ENCODE measurements at regions not wholly inside any gene's neighbourhood (a gene's known extent, or its start where the extent isn't known, plus 50 kb on each side); places are given as distances from the start of the nearest gene placed in this dataset.

DNA sequence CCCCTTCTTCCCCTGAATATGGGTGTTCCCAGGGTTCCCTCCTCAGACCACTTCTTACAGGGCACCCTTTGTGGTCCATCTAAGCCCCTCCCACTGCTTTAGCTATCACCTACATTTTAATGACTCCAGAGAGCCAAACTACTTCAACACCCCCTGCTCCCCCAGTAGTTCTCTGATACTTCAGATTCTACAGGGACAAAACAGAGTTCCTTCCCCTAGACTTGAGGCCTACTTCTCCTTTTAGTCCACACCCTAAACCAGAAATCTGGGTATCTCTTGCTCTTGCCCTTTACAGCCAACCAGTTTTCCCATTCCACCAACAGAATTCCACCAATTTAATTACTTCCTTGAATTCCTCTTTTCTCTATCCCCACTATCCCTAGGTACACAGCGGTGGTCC is 107.2 kb downstream of the KCNRG start:
- Mint-ChIP-seq H3K9me3 (no peaks in the 10 kb centered on the region), H3K36me3 (ENCODE audit: low read depth) (peaks cover 14% of the 10 kb centered on the region), H3K27ac (no peak overlapping the region), H3K4me3 (peak overlapping the region; percentile 82), H3K27me3 (ENCODE audit: low read depth, poor library complexity) (peaks cover 43% of the 10 kb centered on the region), H3K4me1 (peaks cover 39% of the 10 kb centered on the region)
- TF ChIP-seq, protein P1, sequence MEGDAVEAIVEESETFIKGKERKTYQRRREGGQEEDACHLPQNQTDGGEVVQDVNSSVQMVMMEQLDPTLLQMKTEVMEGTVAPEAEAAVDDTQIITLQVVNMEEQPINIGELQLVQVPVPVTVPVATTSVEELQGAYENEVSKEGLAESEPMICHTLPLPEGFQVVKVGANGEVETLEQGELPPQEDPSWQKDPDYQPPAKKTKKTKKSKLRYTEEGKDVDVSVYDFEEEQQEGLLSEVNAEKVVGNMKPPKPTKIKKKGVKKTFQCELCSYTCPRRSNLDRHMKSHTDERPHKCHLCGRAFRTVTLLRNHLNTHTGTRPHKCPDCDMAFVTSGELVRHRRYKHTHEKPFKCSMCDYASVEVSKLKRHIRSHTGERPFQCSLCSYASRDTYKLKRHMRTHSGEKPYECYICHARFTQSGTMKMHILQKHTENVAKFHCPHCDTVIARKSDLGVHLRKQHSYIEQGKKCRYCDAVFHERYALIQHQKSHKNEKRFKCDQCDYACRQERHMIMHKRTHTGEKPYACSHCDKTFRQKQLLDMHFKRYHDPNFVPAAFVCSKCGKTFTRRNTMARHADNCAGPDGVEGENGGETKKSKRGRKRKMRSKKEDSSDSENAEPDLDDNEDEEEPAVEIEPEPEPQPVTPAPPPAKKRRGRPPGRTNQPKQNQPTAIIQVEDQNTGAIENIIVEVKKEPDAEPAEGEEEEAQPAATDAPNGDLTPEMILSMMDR (IDR thresholded peaks at IDR 0.05) = no peak
- no peak for DNase-seq

DNA sequence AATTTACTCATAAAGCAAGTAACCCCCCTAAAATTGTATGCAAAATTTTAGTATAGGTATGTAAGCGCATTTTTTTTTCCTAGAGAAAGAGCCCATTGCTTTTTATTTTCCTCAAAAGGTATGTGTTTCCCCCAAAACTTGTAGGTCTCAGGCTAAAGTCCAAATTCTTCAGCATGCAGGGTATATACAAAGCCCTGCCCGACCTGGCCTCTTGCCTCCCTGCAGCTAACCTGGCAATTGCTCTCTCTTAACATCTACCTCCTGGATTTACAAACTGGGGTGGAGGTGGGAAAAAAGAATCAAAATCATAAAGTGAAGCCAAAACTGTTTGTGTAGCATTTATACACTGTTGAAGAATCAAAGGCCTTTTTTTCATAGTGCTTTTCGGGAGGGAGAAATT is 107.8 kb downstream of the KCNRG start:
- TF ChIP-seq, protein P1 (IDR thresholded peaks at IDR 0.05) = no peak
- H3K9me3 Mint-ChIP-seq = no peaks in the 10 kb centered on the region
- peaks cover 43% of the 10 kb centered on the region for H3K4me1 Mint-ChIP-seq
- no peak overlapping the region for H3K27ac Mint-ChIP-seq
- peak overlapping the region; percentile 82 for H3K4me3 Mint-ChIP-seq
- peaks cover 14% of the 10 kb centered on the region for H3K36me3 Mint-ChIP-seq (ENCODE audit: low read depth)
- H3K27me3 Mint-ChIP-seq (ENCODE audit: low read depth, poor library complexity) = peaks cover 49% of the 10 kb centered on the region
- DNase-seq = no peak

DNA sequence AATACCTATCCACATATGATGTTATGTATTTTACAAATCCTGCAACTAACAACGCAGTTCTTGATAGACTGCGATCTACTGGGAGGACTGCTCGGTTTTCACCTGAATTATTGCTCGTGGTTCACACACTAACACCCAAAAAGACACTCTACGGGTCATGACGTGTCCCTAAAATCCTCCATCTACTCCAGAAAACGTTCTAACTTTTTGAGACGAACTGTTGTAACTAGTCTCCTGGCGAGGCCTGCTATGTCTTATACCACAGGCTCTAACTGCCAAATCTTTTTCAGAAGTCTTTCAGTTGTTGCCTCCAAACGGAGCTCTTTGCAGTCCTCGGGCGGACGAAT is 108.2 kb downstream of the KCNRG start:
- TF ChIP-seq, protein P1 (IDR thresholded peaks at IDR 0.05) = no peak
- DNase-seq = no peak
- Mint-ChIP-seq H3K27ac (peak overlapping the region; percentile 45), H3K9me3 (no peaks in the 10 kb centered on the region), H3K36me3 (ENCODE audit: low read depth) (peaks cover 14% of the 10 kb centered on the region), H3K4me1 (peaks cover 48% of the 10 kb centered on the region), H3K27me3 (ENCODE audit: low read depth, poor library complexity) (peaks cover 54% of the 10 kb centered on the region), H3K4me3 (peak overlapping the region; percentile 82)

DNA sequence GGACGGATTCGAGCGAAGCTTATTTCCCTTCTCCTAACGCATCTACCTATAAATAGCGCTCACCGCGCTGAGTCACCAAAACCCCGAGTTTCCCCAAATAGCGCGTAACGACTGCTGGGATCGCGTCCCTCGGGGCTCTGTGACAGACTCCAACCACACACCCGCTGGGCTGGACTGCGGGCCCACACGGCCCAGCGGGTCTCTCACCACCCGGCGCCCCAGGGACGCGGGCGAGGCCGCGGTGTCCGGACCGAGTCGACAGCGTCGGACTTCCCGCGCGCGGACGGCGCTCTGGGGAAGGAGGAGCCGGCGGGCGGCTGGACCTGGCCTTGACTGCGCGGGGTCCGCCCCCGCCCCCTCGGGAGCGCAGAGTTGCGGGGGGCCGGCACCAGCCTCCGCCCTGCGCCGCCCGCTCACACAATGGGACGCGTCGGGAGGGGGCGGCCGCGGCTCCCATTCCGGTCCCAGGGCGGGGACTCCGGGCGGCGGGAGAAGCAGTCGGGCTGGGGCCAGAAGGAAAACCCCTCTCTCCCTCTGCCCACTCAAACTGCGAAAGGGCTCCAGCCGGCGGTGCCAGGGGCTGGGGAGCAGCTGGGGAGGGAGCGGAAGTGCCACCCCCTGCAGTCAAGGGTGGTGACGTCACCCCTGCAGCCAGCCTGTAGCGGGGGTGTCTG is 108.8 kb downstream of the KCNRG start:
- Mint-ChIP-seq H3K9me3 (no peaks in the 10 kb centered on the region), H3K27ac (peak overlapping the region; percentile 45), H3K4me3 (peak overlapping the region; percentile 82), H3K36me3 (ENCODE audit: low read depth) (peaks cover 14% of the 10 kb centered on the region), H3K4me1 (peaks cover 53% of the 10 kb centered on the region), H3K27me3 (ENCODE audit: low read depth, poor library complexity) (peaks cover 59% of the 10 kb centered on the region)
- peak; percentile 88 for DNase-seq
- TF ChIP-seq, protein P1 (IDR thresholded peaks at IDR 0.05) = no peak

DNA sequence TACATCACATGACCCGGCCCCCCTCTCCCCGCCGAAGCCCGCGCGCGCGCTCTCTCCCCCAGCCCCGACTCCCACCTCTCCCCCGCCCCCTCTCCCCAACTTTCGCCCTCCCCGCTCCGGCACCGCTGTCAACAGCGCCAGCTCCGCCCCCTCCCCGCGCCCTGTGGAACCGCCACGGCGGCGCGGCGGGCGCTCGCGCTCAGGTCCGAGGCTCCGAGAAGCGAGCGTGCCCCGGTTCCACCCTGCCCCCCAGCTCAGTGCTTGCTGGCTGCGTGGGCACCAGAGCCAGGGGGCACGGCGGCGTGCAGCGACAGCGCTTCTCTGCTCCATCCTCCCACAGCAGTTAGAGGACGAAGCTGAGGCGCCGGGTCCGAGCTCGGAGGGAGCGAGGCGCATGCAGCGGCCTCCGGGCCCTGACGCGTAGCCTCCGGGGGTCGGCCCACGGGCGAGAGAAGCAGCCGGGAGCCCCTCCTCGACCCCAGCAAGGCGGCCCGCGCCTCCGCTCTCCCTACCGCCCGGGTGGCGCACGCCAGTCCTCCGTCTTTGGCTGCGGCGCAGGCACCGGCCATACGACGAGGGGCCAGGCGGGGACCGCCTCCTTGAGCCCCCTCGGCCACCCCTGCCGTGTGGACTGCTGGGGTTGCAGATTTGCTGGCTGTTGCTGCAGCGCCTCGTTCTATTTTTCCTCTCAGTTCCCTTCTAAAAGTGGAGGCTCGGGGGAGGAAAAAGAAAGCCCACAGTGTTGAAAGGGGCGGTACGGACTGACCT is 109.5 kb downstream of the KCNRG start:
- H3K4me3 Mint-ChIP-seq = peak overlapping the region; percentile 82
- H3K36me3 Mint-ChIP-seq (ENCODE audit: low read depth) = peaks cover 9% of the 10 kb centered on the region
- TF ChIP-seq, protein P1 (IDR thresholded peaks at IDR 0.05) = no peak
- peak; percentile 74 for DNase-seq
- peaks cover 66% of the 10 kb centered on the region for H3K27me3 Mint-ChIP-seq (ENCODE audit: low read depth, poor library complexity)
- peaks cover 60% of the 10 kb centered on the region for H3K4me1 Mint-ChIP-seq
- H3K27ac Mint-ChIP-seq = no peak overlapping the region
- no peaks in the 10 kb centered on the region for H3K9me3 Mint-ChIP-seq

DNA sequence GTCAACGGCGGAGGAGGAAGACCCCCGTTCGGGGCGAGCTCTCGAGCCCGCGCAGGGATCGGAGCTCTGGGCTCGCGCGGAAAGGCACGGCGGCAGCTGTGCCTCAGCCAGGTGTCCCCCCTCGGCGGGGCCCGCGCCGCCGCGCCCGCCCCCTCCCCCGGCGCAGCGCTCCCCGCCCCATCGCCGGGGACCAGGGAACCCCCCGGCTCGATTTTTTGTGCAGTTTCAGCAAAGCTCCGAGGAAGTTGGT is 110.0 kb downstream of the KCNRG start:
- Mint-ChIP-seq H3K4me3 (peak overlapping the region; percentile 82), H3K4me1 (peaks cover 61% of the 10 kb centered on the region), H3K36me3 (ENCODE audit: low read depth) (peaks cover 4% of the 10 kb centered on the region), H3K9me3 (no peaks in the 10 kb centered on the region), H3K27me3 (ENCODE audit: low read depth, poor library complexity) (peaks cover 71% of the 10 kb centered on the region), H3K27ac (no peak overlapping the region)
- TF ChIP-seq, protein P1 (IDR thresholded peaks at IDR 0.05) = no peak
- no peak for DNase-seq

Data from nephron progenitor cell (in vitro differentiated cells).